Pancreas (tissue), 10 donors: ENCODE measurements at regions not wholly inside any gene's neighbourhood (a gene's known extent, or its start where the extent isn't known, plus 50 kb on each side); places are given as distances from the start of the nearest gene placed in this dataset.

Experiments
- ATAC-seq, 4 donors: fragments of 200-7000 bp; cut with Tn5 transposase; one replicate each; pipeline versions ENCODE4 v1.8.0 to v1.9.1; 2020; ENCODE audit warnings: mild to moderate bottlenecking in 4 of 4, moderate library complexity in 4 of 4
- DNase-seq, 6 donors: peaks; one replicate each; pipeline ENCODE4 v3.0.0-alpha.2; 2020
- FAIRE-seq: peaks from 2 replicates; lab custom pipeline; 2012; peaks lifted over from hg19 to GRCh38; lab: Jason Lieb, UNC
- H3K27ac ChIP-seq, 4 donors: fragments of 200-600 bp; sonication (generic); 1 replicate in 3 of 4; 2 replicates in 1 of 4; pipeline versions ENCODE4 v1.5.0 to v1.8.0; 2020
- H3K27me3 ChIP-seq, 4 donors: fragments of 200-600 bp; one replicate each; pipeline ENCODE4 v1.8.0; 2021
- H3K36me3 ChIP-seq, 3 donors: fragments of 200-600 bp; sonication (generic) in 1 of 3; one replicate each; pipeline versions ENCODE4 v1.5.0 to v1.8.0; 2020 to 2021
- H3K4me1 ChIP-seq, 3 donors: fragments of 200-600 bp; one replicate each; pipeline ENCODE4 v1.8.0; 2021
- H3K4me3 ChIP-seq, 4 donors: fragments of 200-600 bp; sonication (generic) in 2 of 4; one replicate each; pipeline versions ENCODE4 v1.5.0 to v1.8.0; 2020 to 2021
- H3K9me3 ChIP-seq, 4 donors: fragments of 200-600 bp; one replicate each; pipeline ENCODE4 v1.8.0; 2021
- CTCF ChIP-seq, 4 donors: fragments of 200-600 bp; sonication (generic) in 3 of 4; IDR thresholded peaks; one replicate each; pipeline versions ENCODE4 v1.5.0 to v1.8.0; 2021; ENCODE audit warnings: antibody characterized with exemption in 4 of 4
- WGBS, 2 donors: extraction: QIAGEN DNeasy Blood & Tissue Kit; methylation state at CpG; one replicate each; pipeline ENCODE4 v1.1.7; 2013; 5-methylcytosine and 5-hydroxymethylcytosine counted together
- intact Hi-C, 3 donors: fragments of 100-400 bp; cut with DNase I; formaldehyde crosslinking; loops; one replicate each; pipeline versions ENCODE4 v1.11.1 to v1.14.2; 2022
- donor health status: healthy with polysubstance abuse.
- donor health status: DM: no; HTN: no; CAD: no; lungs with moderate emphysema.
- donor health status: DM: no; HTN: no; CAD: no.
- donor health status: control.
- donor health status: control.
- donor health status: Bipolar disorder and iron deficiency.
- donor health status: DM: yes; HTN: yes; CAD: no.
- donor health status: DM: no; HTN: no; CAD: no.
- donor health status: DM: no; HTN: no; CAD: no.
- donor health status: DM: yes; HTN: yes; CAD: no.

GRCh38 chr6:130755368-130756034, 71.7 kb upstream of the SMLR1 start:
- DNase-seq (no peak), ATAC-seq (no peak), FAIRE-seq (no peak)
- 45 to 62% methylated on average over 5 of the region's 5 CpGs for WGBS, 2 donors
- Histone ChIP-seq H3K27ac (no peak overlapping the region), H3K4me1 (no peaks in the 10 kb centered on the region), H3K4me3 (no peak overlapping the region), H3K9me3 (no peaks in the 10 kb centered on the region), H3K36me3 (no peaks in the 10 kb centered on the region), H3K27me3 (no peaks in the 10 kb centered on the region)
- no peak for TF ChIP-seq CTCF (IDR thresholded peaks at IDR 0.05)
- intact Hi-C loops = no loop called here

DNA sequence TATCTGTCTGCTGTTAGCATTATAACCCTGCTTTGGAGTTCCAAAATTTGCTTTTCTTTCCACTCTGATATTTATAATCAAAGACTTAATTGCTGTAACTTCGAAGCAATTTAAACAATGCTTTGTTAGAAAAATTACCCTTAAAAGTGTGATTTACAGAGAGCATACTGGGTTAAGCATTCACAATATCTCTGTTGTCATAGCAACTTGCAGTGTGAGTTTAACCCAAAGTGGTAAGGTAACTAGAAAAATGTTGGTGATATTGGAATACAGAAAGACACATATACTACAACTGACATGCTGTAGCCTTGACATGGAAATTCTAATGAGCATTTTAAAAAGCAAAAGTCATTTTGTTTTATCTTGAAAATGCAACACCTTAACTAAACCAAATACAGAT, 70.4 kb upstream of the SMLR1 start:
- WGBS, 2 donors = 27 to 29% methylated on average over 1 of the region's 1 CpG
- no peak overlapping the region for H3K4me3 ChIP-seq
- DNase-seq (no peak), FAIRE-seq (no peak), ATAC-seq (no peak)
- no peaks in the 10 kb centered on the region for H3K27me3 ChIP-seq
- H3K36me3 ChIP-seq = no peaks in the 10 kb centered on the region
- intact Hi-C loops = no loop called here
- TF ChIP-seq CTCF (IDR thresholded peaks at IDR 0.05) = no peak
- H3K4me1 ChIP-seq = no peaks in the 10 kb centered on the region
- no peaks in the 10 kb centered on the region for H3K9me3 ChIP-seq
- no peak overlapping the region for H3K27ac ChIP-seq

GRCh38 chr6:130758813-130759212, 68.4 kb upstream of the SMLR1 start:
- FAIRE-seq (no peak), DNase-seq (no peak), ATAC-seq (no peak)
- Histone ChIP-seq H3K36me3 (no peaks in the 10 kb centered on the region), H3K27ac (no peak overlapping the region), H3K4me3 (no peak overlapping the region), H3K9me3 (no peaks in the 10 kb centered on the region), H3K4me1 (no peaks in the 10 kb centered on the region), H3K27me3 (no peaks in the 10 kb centered on the region)
- TF ChIP-seq CTCF (IDR thresholded peaks at IDR 0.05) = no peak
- WGBS, 2 donors = 81% methylated on average over 3 of the region's 3 CpGs
- intact Hi-C loops = no loop called here

GRCh38 chr6:130760006-130760405, 67.2 kb upstream of the SMLR1 start:
- DNase-seq (no peak), FAIRE-seq (no peak), ATAC-seq (no peak)
- intact Hi-C loops = no loop called here
- 49 to 54% methylated on average over 1 of the region's 1 CpG for WGBS, 2 donors
- Histone ChIP-seq H3K36me3 (no peaks in the 10 kb centered on the region), H3K27ac (no peak overlapping the region), H3K4me3 (no peak overlapping the region), H3K9me3 (no peaks in the 10 kb centered on the region), H3K27me3 (no peaks in the 10 kb centered on the region), H3K4me1 (no peaks in the 10 kb centered on the region)
- no peak for TF ChIP-seq CTCF (IDR thresholded peaks at IDR 0.05)

- no peak for ATAC-seq
- 61 to 75% methylated on average over 1 of the region's 1 CpG for WGBS, 2 donors
- H3K4me3 ChIP-seq = no peak overlapping the region
- no peaks in the 10 kb centered on the region for H3K36me3 ChIP-seq
- H3K9me3 ChIP-seq = no peaks in the 10 kb centered on the region
- no peak overlapping the region for H3K27ac ChIP-seq
- TF ChIP-seq CTCF (IDR thresholded peaks at IDR 0.05) = no peak
- DNase-seq = no peak
- H3K27me3 ChIP-seq = no peaks in the 10 kb centered on the region
- no peak for FAIRE-seq
- no peaks in the 10 kb centered on the region for H3K4me1 ChIP-seq
- intact Hi-C loops = no loop called here
Measured at GRCh38 chr6:130761286-130761685, 65.9 kb upstream of the SMLR1 start.
